ENCODE measurements at regions not wholly inside any gene's neighbourhood (a gene's known extent, or its start where the extent isn't known, plus 50 kb on each side); places are given as distances from the start of the nearest gene placed in this dataset.

DNA sequence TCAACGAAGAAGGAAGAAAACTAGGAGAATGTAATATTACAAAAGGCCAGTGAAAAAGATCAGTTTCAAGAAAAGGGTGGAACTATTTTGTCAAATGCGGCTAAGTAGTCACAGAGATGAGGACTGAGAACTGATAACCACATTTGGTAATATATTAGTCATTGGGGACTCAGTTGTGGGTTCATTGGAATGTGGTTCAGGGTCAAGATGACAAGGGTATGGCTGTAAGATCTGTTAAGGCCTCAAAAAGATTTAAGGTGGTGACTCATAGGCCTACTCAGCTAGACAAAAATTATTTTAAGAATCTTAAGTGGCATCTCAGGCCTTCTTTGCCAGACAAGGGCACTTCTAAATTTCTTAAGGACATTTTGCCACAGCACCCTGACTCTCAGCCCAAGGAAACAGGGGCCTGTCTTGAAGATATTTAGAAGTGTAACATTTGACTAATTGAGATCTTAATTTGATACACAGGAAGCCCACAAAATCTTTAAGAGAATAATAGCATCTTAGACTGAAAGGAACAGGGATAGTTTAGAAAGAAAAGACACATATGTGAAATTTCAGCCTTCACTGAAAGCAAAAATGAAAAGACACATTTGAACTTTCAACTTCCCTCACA is 81.3 kb downstream of the STRADB start:
- H3K27ac ChIP-seq (replicated peaks), result no peak overlapping the region
- intact Hi-C loops (cut with micrococcal nuclease), result no loop called here
- TF ChIP-seq, protein P1, sequence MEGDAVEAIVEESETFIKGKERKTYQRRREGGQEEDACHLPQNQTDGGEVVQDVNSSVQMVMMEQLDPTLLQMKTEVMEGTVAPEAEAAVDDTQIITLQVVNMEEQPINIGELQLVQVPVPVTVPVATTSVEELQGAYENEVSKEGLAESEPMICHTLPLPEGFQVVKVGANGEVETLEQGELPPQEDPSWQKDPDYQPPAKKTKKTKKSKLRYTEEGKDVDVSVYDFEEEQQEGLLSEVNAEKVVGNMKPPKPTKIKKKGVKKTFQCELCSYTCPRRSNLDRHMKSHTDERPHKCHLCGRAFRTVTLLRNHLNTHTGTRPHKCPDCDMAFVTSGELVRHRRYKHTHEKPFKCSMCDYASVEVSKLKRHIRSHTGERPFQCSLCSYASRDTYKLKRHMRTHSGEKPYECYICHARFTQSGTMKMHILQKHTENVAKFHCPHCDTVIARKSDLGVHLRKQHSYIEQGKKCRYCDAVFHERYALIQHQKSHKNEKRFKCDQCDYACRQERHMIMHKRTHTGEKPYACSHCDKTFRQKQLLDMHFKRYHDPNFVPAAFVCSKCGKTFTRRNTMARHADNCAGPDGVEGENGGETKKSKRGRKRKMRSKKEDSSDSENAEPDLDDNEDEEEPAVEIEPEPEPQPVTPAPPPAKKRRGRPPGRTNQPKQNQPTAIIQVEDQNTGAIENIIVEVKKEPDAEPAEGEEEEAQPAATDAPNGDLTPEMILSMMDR (IDR thresholded peaks at IDR 0.05; ENCODE audit: borderline replicate concordance), result no peak
- no peaks in the 10 kb centered on the region for H3K4me1 ChIP-seq
- H3K9me3 ChIP-seq (replicated peaks), result peaks cover 47% of the 10 kb centered on the region
- H3K4me3 ChIP-seq, result no peak overlapping the region
- no peak for DNase-seq
- H3K27me3 ChIP-seq (ENCODE audit: low read depth), result no peaks in the 10 kb centered on the region
- H3K36me3 ChIP-seq, result peaks cover 11% of the 10 kb centered on the region

Measured in left ventricle myocardium inferior (tissue), 1 donor.